HepG2 (cell line): ENCODE measurements at regions not wholly inside any gene's neighbourhood (a gene's known extent, or its start where the extent isn't known, plus 50 kb on each side); places are given as distances from the start of the nearest gene placed in this dataset.

Experiments used
- ATAC-seq: fragments of 200-7000 bp; cut with Tn5 transposase; 3 replicates; pipeline ENCODE4 v1.9.1; 2020; ENCODE audit warnings: mild to moderate bottlenecking, moderate library complexity
- BruUV-seq: library from RNA; stranded (reverse); fragments of 400-500 nt; replicated peaks from 2 replicates; lab custom pipeline; 2021; lab: Mats Ljungman, UMichigan
- CTCF ChIA-PET: fragments of 300-600 bp; formaldehyde crosslinking; extraction: SDS; loops from one replicate; lab custom pipeline; 2021; ENCODE audit warnings: low total read pairs, inconsistent platforms, low intra/inter-chr PET ratio; lab: Yijun Ruan, JAX
- POLR2A ChIA-PET: fragments of 350-600 bp; sonication (Branson Sonifier 250); formaldehyde crosslinking; loops from one replicate; lab custom pipeline; 2020; ENCODE audit warnings: antibody characterized with exemption, inconsistent platforms; lab: Yijun Ruan, JAX
- DNase-seq: peaks from one replicate; pipeline ENCODE4 v3.0.0-alpha.2; 2015; ENCODE audit warnings: low spot score
- FAIRE-seq: peaks from 3 replicates; lab custom pipeline; 2011; peaks lifted over from hg19 to GRCh38; lab: Jason Lieb, UNC
- H2AFZ ChIP-seq: one replicate; pipeline ENCODE4 v1.6.1; 2011; ENCODE audit warnings: low read length, inconsistent platforms
- H3K27ac ChIP-seq: fragments of 300-600 bp; 3 replicates; pipeline ENCODE4 v1.8.0; 2011; ENCODE audit warnings: mixed run types, mild to moderate bottlenecking, mixed read lengths, low read length, inconsistent platforms; ENCODE audit not compliant: insufficient read depth; ENCODE audit errors: extremely low read length
- H3K27me3 ChIP-seq, 2 experiments: fragments of 200-600 bp in 1 of 2; 2 replicates in 1 of 2; 3 replicates in 1 of 2; pipeline versions ENCODE4 v1.6.0 to v1.8.0; 2011; ENCODE audit warnings: low read length in 2 of 2, mild to moderate bottlenecking in 2 of 2, moderate library complexity in 2 of 2, inconsistent platforms in 1 of 2; ENCODE audit not compliant: insufficient read depth in 2 of 2, control insufficient read depth in 1 of 2
- H3K36me3 ChIP-seq, 2 experiments: fragments of 200-600 bp in 1 of 2; replicated peaks in 1 of 2; 2 replicates in 1 of 2; 3 replicates in 1 of 2; pipeline versions ENCODE4 v1.5.1 to v1.8.0; 2011; ENCODE audit warnings: low read length in 2 of 2, inconsistent platforms in 1 of 2; ENCODE audit not compliant: insufficient read depth in 2 of 2, control insufficient read depth in 1 of 2
- H3K4me1 ChIP-seq: 2 replicates; pipeline ENCODE4 v1.5.1; 2012; ENCODE audit warnings: low read length, inconsistent platforms; ENCODE audit not compliant: insufficient read depth
- H3K4me2 ChIP-seq: 2 replicates; pipeline ENCODE4 v1.6.0; 2011; ENCODE audit warnings: low read depth, low read length, inconsistent platforms
- H3K4me3 ChIP-seq, 3 experiments: fragments of 200-600 bp in 1 of 3; sonication (generic), shearing (Covaris generic) in 1 of 3; replicated peaks in 1 of 3; 2 replicates each; pipeline ENCODE4 v1.5.1; 2011 to 2016; ENCODE audit warnings: low read length in 3 of 3, inconsistent platforms in 2 of 3, low read depth in 2 of 3, mild to moderate bottlenecking in 2 of 3, control low read depth in 1 of 3, mixed read lengths in 1 of 3; ENCODE audit not compliant: insufficient read depth in 1 of 3
- H3K79me2 ChIP-seq: one replicate; pipeline ENCODE4 v1.6.1; 2011; ENCODE audit warnings: low read length, inconsistent platforms; ENCODE audit not compliant: insufficient read depth
- H3K9ac ChIP-seq: 2 replicates; pipeline ENCODE4 v1.6.0; 2011; ENCODE audit warnings: mild to moderate bottlenecking, low read depth, low read length, inconsistent platforms; ENCODE audit not compliant: insufficient read depth
- H3K9me3 ChIP-seq: 2 replicates; pipeline ENCODE4 v1.5.1; 2012; ENCODE audit warnings: mild to moderate bottlenecking, low read length
- H4K20me1 ChIP-seq: 2 replicates; pipeline ENCODE4 v1.6.0; 2011; ENCODE audit warnings: inconsistent platforms, mild to moderate bottlenecking, low read length, moderate library complexity; ENCODE audit not compliant: insufficient read depth
- BRCA1 ChIP-seq: sonication (generic); formaldehyde crosslinking; IDR thresholded peaks from 2 replicates; pipeline ENCODE4 v1.4.0; 2020; ENCODE audit warnings: missing genetic modification reagents
- ESRRA ChIP-seq: sonication (generic); formaldehyde crosslinking; IDR thresholded peaks from 2 replicates; pipeline ENCODE4 v1.5.1; 2020; ENCODE audit warnings: mild to moderate bottlenecking, low read depth, missing genetic modification reagents
- FIP1L1 ChIP-seq: fragments of 200-400 bp; formaldehyde crosslinking; IDR thresholded peaks from 2 replicates; pipeline ENCODE4 v1.6.1; 2018; ENCODE audit warnings: low read depth, mild to moderate bottlenecking, low read length, moderate library complexity, borderline replicate concordance; ENCODE audit not compliant: insufficient read depth
- GLI4 ChIP-seq: sonication (generic); formaldehyde crosslinking; IDR thresholded peaks from 2 replicates; pipeline ENCODE4 v1.5.1; 2020; ENCODE audit warnings: missing genetic modification reagents, mild to moderate bottlenecking, moderate library complexity, borderline replicate concordance
- MAF1 ChIP-seq: sonication (generic); formaldehyde crosslinking; IDR thresholded peaks from 2 replicates; pipeline ENCODE4 v1.5.0; 2020; ENCODE audit warnings: missing genetic modification reagents, borderline replicate concordance
- MAFF ChIP-seq: IDR thresholded peaks from 2 replicates; pipeline ENCODE4 v1.6.1; 2011; ENCODE audit warnings: low read depth, low read length, improper control_type of control experiment
- MAFK ChIP-seq, 2 experiments: IDR thresholded peaks in 1 of 2; conservative IDR thresholded peaks in 1 of 2; 2 replicates each; pipeline ENCODE4 v1.6.1; 2011; ENCODE audit warnings: improper control_type of control experiment in 2 of 2, low read length in 2 of 2
- MXI1 ChIP-seq: IDR thresholded peaks from 3 replicates; pipeline ENCODE4 v1.6.1; 2012; ENCODE audit warnings: low read depth, low read length, inconsistent platforms, borderline replicate concordance
- SAFB2 ChIP-seq: sonication (generic); formaldehyde crosslinking; IDR thresholded peaks from 2 replicates; pipeline ENCODE4 v1.5.1; 2020; ENCODE audit warnings: missing genetic modification reagents, low read depth, mild to moderate bottlenecking, borderline replicate concordance
- SMARCC2 ChIP-seq: fragments of 450-650 bp; IDR thresholded peaks from 2 replicates; pipeline ENCODE4 v1.6.1; 2017; ENCODE audit warnings: antibody characterized with exemption, mild to moderate bottlenecking
- ZFP82 ChIP-seq: sonication (generic); formaldehyde crosslinking; IDR thresholded peaks from 2 replicates; pipeline ENCODE4 v1.5.1; 2020; ENCODE audit warnings: mild to moderate bottlenecking, missing genetic modification reagents, borderline replicate concordance
- ZKSCAN5 ChIP-seq: sonication (generic); formaldehyde crosslinking; IDR thresholded peaks from 2 replicates; pipeline ENCODE4 v1.5.1; 2020; ENCODE audit warnings: mild to moderate bottlenecking, missing genetic modification reagents
- ZNF33A ChIP-seq: sonication (generic); formaldehyde crosslinking; IDR thresholded peaks from 2 replicates; pipeline ENCODE4 v1.5.1; 2020; ENCODE audit warnings: missing genetic modification reagents, mild to moderate bottlenecking, moderate library complexity, borderline replicate concordance
- ZNF569 ChIP-seq: sonication (generic); formaldehyde crosslinking; IDR thresholded peaks from 2 replicates; pipeline ENCODE4 v1.5.0; 2020; ENCODE audit warnings: mild to moderate bottlenecking, missing genetic modification reagents, moderate library complexity, borderline replicate concordance
- ZNF652 ChIP-seq: IDR thresholded peaks from 2 replicates; pipeline ENCODE4 v1.6.1; 2016; ENCODE audit warnings: low read depth, borderline replicate concordance
- WGBS: methylation state at CpG from one replicate; pipeline ENCODE4 v1.1.6; 2017; ENCODE audit warnings: low lambda C conversion rate; 5-methylcytosine and 5-hydroxymethylcytosine counted together
- in situ Hi-C: cut with HindIII; loops from 2 replicates; pipeline ENCODE4 v1.10.0; 2017; ENCODE audit warnings: low pct_unique_long_range_greater_than_20kb; ENCODE audit not compliant: extremely low pct_ligation_motif_present
- intact Hi-C: fragments of 100-400 bp; cut with micrococcal nuclease; formaldehyde crosslinking; loops from one replicate; pipeline ENCODE4 v1.10.0; 2022; ENCODE audit not compliant: unreplicated experiment
- TF ChIP-seq, protein P1 (sequence below): sonication (generic); formaldehyde crosslinking; IDR thresholded peaks from 2 replicates; pipeline ENCODE4 v1.4.0; 2020; ENCODE audit warnings: missing genetic modification reagents, borderline replicate concordance
- TF ChIP-seq, protein P2 (sequence below): sonication (generic); formaldehyde crosslinking; IDR thresholded peaks from 2 replicates; pipeline ENCODE4 v1.4.0; 2020; ENCODE audit warnings: missing genetic modification reagents

DNA sequence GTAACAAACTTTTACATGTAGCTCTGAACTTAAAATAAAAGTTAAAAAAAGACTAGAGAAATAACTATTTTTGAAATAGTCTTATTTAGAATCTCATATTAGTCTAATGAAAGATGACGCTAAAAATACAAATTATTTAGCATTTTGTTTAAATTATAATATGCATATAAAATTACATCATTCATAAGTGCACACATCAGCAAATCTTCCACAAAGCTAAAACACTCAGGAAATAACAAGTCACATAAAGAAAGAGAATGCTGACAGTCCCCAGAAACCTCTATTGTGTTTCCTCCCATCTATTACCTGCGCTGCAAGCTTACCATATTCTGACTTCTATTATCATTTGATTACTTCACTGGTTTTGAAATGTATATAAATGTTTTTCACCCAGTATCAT lies 986.9 kb upstream of the SEMA6A start:
- no peaks in the 10 kb centered on the region for H3K36me3 ChIP-seq
- FAIRE-seq (no peak), DNase-seq (no peak), ATAC-seq (no peak)
- no peaks in the 10 kb centered on the region for H3K9me3 ChIP-seq
- CTCF ChIA-PET: no interaction called here
- H3K27me3 ChIP-seq: no peaks in the 10 kb centered on the region
- H3K27ac ChIP-seq: no peak overlapping the region
- H2AFZ ChIP-seq: no peak overlapping the region
- intact Hi-C loops: no loop called here
- in situ Hi-C loops: no loop called here
- TF ChIP-seq MAFK (conservative IDR thresholded peaks at IDR 0.05 in 1 of 2, IDR thresholded peaks at IDR 0.05 in 1 of 2; ENCODE audit: low read length in 2 of 2) (peak; percentile 71 to 84), MAFF (peak; percentile 58; the same call in 1 of the 2 replicates), ZNF652 (CRISPR knock-in tag) (no peak)
- TF ChIP-seq, all 625 proteins: peak for 2
- no peak overlapping the region for H3K4me3 ChIP-seq
- no TSS peak for BruUV-seq
- no peak overlapping the region for H3K4me2 ChIP-seq
- H3K4me1 ChIP-seq: no peaks in the 10 kb centered on the region
- POLR2A ChIA-PET: no interaction called here
- H4K20me1 ChIP-seq: no peaks in the 10 kb centered on the region
- WGBS: 17% methylated on average over 2 of the region's 2 CpGs
- no peaks in the 10 kb centered on the region for H3K79me2 ChIP-seq
- H3K9ac ChIP-seq: no peak overlapping the region

DNA sequence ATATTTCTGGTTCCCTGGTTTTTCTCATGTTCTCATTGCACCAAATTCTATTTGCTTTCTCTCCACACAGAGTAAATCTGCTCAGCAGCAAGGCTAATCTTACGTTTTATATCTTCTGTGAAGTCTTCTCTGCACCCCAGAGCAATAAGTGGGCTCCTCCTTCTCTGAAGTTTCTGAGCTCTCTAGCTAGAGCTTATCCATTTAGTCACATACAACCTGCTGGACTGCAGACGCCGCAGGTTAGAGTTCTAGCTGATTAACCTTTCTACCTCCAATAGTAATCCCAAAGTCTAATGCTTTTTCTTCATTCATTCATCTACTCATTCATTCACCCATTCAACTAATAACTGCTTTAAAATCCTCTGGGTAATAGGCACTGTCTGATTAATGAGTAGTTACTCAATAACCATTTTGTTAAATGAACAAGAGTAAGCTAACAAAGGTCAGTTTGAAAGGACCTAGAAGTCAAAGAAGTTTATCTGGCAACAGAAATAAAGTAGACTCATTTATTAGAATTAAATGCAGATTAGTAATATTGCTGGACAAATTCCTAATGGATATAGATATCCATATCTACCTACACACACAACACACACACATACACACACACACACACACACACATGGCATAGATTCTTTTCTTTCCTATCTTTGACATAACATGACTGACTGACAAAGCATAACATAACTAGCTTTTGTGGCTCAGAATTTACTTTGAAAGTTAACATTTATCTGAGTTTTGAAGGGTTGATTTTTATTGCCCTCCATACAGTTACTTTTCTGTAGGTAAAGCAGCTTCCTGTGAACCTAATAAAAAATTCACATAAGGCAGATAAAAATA lies 984.6 kb upstream of the SEMA6A start:
- DNase-seq (no peak), FAIRE-seq (no peak), ATAC-seq (no peak)
- Histone ChIP-seq H3K4me2 (no peak overlapping the region), H3K9me3 (no peaks in the 10 kb centered on the region), H2AFZ (no peak overlapping the region), H4K20me1 (no peaks in the 10 kb centered on the region), H3K9ac (no peak overlapping the region), H3K36me3 (no peaks in the 10 kb centered on the region), H3K79me2 (no peaks in the 10 kb centered on the region), H3K4me3 (no peak overlapping the region), H3K27me3 (no peaks in the 10 kb centered on the region), H3K4me1 (no peaks in the 10 kb centered on the region), H3K27ac (no peak overlapping the region)
- in situ Hi-C loops (no loop called here), intact Hi-C loops (no loop called here)
- TF ChIP-seq ZNF569 (no peak), SMARCC2 (no peak), ESRRA (CRISPR knock-in tag) (no peak), GLI4 (CRISPR knock-in tag) (no peak), ZKSCAN5 (CRISPR knock-in tag) (no peak), BRCA1 (CRISPR knock-in tag) (no peak), FIP1L1 (no peak), ZNF33A (CRISPR knock-in tag) (no peak), MXI1 (no peak), ZFP82 (CRISPR knock-in tag) (no peak), SAFB2 (no peak), MAF1 (CRISPR knock-in tag) (no peak)
- TF ChIP-seq, protein P1, sequence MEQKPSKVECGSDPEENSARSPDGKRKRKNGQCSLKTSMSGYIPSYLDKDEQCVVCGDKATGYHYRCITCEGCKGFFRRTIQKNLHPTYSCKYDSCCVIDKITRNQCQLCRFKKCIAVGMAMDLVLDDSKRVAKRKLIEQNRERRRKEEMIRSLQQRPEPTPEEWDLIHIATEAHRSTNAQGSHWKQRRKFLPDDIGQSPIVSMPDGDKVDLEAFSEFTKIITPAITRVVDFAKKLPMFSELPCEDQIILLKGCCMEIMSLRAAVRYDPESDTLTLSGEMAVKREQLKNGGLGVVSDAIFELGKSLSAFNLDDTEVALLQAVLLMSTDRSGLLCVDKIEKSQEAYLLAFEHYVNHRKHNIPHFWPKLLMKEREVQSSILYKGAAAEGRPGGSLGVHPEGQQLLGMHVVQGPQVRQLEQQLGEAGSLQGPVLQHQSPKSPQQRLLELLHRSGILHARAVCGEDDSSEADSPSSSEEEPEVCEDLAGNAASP (CRISPR knock-in tag): no peak
- TF ChIP-seq, protein P2, sequence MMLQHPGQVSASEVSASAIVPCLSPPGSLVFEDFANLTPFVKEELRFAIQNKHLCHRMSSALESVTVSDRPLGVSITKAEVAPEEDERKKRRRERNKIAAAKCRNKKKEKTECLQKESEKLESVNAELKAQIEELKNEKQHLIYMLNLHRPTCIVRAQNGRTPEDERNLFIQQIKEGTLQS (CRISPR knock-in tag): no peak
- ChIA-PET CTCF (no interaction called here), POLR2A (no interaction called here)
- no TSS peak for BruUV-seq
- 0% methylated on average over 3 of the region's 3 CpGs for WGBS
